T1000 (cell line): ENCODE measurements at regions not wholly inside any gene's neighbourhood (a gene's known extent, or its start where the extent isn't known, plus 50 kb on each side); places are given as distances from the start of the nearest gene placed in this dataset.
A peak's percentile ranks its signal among the peaks of the same experiment; 100 is the strongest.

ENCODE experiments used
- DNase-seq: peaks from one replicate; lab custom pipeline; 2025; ENCODE audit warnings: mixed read lengths; lab: John Stamatoyannopoulos, UW

DNA sequence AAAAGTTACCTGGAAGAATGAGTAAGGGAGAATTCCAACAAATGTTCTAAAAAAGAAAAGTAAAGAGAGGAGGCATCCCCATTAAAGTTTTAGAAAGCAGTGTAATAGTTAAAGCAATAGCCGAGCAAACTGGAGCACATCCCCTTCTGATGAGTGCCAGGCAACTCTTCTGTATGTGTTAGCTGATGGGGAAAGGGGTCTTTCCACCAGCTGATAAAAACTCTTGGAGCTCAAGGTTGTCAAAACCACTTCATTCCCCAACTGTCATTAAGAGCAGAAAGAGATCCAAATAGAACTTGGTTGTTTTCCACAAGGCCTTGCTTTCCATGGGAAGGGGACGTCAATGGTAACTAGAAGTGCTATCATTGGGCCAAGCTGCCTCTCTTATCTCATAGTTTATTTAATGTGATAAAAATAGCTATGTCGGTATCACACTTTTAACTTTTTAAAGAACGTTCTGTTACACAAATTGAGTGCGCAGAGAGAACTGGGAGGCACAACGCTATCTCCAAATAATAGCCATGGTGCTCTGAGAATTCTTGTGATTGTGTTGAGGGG, 116.9 kb downstream of the POLR2M start:
- no peak for DNase-seq

DNA sequence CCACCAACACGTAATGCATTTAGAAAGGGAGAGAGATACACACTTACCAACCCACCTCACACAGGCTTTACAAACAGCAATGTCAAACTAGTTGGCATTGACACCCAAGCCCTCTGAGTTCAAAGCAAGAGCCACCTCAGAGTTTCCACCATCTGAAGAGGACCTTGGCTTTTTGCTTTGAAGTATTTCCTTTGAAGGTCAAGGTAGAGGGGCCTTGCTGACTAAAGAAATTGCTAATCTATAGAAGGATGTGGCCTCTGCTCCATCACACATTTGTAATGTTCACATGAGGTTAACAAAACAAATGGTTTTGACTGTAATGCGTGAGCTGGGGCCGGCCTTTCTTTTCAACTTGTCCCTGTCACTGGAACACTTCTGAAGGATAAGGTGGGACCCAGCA, 117.7 kb downstream of the POLR2M start:
- DNase-seq: no peak

DNA sequence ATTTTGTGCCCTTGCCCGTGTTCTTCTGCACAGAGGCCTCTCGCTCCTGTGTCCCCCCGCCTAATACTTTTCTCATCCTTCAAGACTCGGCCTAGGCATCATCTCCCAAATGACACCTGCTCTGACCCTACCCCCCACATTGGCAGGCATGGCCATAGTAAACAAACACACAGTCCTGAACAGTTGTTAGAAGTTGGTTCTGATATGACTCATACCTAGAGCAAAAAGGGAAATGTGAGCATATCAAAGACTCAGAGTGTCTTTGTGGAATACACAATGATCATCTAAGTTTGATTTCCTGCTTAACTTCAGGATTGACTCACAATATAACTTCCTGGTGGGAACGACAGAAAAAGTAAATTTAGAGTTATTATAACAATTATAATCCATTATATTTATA, 120.5 kb downstream of the POLR2M start:
- DNase-seq: no peak

DNA sequence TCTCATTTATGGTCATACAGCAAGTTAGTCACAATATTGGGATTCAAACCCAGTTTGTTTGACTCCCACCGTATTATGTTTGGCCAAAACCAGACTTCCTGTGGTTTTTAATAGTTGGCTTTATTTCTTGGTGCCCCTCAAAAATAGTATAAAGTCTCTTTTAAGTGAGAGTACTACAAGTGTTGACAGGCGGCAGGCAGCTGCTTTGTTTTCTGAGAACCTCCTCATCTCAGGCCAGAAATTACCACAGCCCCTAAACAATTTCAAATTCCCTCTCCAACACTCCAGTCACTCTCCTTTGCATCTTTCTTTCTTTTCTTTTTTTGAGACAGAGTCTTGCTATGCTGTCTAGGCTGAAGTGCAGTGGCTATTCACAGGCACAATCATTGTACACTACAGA, 121.5 kb downstream of the POLR2M start:
- DNase-seq: no peak

DNA sequence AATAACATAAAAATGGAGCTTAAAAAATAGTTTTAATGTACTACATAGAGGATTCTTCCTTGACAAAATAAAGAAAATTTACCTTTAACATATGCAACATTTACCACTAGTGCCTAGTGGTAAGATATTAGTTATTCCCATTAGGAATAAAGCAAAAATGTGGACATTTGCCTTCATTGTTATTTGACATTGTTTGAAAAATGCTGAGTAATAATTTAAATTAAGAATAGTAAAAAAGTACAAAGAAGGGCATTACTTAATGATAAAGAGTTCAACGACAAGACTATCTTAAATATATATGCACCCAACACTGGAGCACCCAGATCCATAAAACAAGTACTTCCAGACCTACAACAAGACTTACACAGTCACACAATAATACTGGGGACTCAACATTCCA, 125.7 kb downstream of the POLR2M start:
- DNase-seq: no peak

DNA sequence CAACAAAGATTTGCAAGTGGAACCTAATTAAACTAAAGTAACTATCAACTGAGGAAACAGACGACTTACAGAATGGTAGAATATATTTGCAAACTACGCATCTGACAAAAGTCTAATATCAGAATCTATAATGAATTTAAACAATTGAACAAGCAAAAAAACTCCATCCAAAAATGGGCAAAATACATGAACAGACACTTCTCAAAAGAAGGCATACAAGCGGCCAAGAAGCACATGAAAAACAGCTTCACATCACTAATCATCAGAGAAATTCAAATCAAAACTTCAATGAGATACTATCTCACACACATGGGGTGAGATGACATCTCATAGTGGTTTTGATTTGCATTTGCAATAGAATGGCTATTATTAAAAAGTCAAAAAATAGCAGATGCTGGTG, 128.6 kb downstream of the POLR2M start:
- DNase-seq: no peak

DNA sequence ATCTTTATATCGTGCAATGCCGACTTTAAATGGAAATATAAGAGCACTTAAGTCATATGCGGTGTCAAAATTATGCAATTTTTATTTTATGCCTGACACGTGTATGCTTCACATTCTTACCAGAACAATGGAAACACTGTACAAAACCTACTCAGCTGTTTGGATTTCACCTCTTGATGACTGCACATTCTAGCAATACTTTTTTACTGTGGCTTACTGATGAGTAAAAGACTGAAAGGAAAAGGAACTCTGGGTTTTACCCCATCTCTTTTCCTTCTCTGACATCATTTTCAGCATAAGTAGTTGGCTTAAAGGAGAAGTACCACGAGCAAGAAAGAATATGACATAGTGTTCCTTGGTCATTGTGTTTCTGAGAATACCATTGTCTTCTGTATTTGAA, 142.8 kb downstream of the POLR2M start:
- no peak for DNase-seq

DNA sequence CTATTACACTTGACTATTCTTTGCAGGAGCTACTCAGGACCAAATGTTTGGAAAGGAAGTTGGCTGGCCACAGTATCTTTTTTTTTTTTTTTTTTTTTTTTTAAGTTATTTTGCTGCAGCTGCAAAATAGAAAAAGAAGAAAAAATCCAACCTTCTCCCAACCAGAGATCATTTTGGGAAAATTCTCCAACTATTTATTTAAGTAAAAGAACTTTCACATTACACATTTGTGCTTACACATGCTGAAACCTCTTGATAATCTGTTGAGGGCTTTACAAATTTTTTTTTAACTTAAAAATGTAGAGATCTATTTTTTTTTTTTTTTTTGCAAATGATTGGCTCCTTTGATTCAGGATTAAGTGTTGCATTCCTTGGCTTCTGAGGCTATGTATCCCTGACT, 148.0 kb downstream of the POLR2M start:
- no peak for DNase-seq

DNA sequence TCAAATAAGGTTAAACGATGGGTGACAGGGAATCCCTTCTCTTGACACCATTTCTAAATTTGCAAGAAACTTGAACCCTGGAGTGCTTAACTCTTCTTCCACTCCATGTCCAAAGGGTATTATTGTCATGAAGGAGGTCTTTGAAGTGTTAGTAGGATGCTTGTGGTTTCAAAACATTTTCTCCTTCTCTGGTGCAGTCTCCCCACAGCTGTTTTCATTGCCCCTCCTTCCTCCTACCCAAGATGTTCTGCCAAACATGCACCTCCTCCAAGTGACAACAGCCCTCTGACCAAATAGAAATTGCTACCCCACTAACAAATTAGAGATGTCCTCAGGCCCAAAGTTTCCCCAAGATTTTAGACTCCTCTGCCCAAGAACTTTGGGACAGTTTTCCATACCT, 151.4 kb downstream of the POLR2M start:
- no peak for DNase-seq

DNA sequence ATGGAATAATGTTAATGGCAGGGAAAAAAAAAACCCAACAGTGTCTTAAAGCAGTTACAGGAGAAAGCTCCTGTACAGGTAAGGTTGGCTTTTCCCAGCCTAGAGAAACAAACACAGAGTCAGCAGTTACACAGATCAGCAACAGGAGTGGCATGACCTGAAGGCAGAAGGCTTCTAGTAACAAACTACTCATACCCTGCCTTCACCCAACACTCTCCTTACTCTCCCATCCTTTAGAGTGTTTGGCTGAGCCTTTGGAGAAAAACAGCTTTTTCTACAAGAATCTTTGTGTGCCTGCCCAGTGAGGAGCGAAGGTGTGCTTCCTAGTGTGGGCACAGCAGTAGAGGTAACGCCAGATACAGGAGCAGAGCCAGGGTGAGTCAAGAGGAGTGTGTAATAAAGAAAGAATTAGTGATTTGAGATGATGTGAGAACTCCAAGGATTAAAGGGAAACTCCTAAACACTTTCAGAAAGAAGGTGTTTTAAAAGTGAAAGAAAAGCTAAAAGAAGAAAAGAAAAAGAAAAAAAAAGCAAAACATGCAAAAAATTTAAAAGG, 152.7 kb downstream of the POLR2M start:
- no peak for DNase-seq

DNA sequence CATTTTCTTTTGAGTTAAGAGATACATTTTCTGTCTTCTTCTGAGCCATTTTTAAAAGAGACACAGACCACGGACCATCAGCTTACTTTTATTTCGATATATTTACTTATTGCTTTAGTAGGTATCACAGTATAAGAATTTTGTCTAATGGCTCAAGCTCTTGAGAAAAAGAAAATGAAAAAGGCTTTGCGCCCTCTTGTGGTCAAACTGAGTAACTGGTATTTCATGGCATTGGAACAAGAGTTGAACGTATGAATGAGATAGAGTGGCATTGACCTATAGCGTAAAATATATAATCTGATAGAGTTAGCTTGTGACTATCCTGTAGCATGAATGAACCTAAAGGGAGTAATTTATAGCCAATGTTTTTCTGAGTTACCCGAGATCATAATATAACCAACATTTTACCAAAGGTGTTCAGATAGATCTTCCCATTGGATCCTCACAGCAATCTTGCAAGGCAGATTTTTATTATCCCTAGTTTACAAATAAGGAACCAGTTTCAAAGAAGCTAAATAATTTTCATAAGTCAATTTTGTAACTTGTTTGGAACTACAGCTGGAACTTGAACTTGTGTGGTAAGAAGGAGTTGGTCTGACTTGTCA, 154.6 kb downstream of the POLR2M start:
- no peak for DNase-seq

DNA sequence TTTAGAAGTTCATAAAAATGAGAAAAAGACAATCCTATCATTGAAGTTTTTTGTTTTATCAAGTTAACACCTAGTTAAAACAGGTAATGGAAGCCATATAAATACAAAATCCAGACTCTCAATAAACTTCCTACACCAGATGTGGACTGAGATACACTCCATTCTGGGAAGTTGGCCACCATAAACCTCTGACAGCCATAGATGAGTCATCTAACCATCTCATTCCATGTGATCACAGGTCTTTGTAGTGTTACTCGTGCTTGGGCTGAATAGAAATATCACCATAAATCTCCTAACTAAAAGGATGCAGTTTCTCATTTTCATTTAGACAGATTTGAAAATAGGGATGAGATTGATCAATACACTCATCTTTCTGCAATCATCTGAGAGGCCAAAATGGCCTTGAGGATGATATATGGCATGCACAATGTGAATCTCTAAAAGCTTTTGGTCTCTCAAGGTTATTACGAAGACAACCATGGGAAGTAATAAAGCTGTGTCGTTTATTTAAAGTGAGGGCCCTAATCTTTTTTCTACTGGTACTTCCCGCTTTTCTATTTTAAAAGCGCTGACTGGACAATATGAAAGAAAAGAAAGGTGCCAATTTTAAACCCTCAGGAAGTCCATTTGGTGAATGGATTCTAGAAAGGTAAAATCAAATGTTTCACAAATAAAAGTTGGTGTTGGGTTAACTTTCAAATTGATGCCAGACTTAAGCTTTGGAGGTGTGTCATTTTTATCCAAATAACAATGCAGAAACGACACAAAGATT, 155.5 kb downstream of the POLR2M start:
- DNase-seq: no peak

DNA sequence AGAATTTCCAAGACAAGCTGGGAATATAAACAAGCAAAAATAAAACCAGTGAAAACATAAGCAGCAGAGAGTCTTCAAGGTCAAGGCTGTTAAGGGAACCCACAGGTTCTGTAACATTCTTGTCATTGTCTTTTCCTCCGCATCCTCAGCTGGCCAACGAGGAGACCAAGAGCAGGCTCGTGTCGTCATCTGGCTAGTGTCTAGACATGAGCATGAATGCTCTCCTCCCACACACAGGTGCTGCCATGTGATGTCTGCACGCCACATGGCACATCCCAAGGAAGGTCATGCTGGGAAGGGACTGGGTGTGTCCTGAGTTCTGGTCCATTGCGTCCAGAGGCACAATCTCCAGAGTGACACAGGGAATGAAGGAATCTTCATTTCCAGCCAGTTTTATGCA, 156.2 kb downstream of the POLR2M start:
- DNase-seq: no peak

DNA sequence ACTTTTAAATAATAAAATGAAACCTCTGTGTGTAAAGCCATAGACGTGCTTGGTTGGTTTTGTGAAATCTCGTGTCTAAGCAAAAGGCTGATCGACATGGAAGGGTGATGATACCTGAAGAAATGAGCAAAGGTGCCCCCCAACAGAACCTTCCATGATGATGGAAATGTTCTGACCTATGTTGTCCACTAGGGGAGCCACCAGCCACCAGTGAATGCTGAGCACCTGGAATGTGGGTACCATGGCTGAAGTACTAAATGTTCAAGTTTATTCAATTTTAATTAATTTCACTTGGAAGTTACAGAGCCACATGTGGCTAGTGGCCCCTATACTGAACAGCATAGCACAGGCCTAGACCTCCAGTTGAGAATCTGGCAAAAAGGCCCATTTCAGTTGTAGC, 158.8 kb downstream of the POLR2M start:
- no peak for DNase-seq

DNA sequence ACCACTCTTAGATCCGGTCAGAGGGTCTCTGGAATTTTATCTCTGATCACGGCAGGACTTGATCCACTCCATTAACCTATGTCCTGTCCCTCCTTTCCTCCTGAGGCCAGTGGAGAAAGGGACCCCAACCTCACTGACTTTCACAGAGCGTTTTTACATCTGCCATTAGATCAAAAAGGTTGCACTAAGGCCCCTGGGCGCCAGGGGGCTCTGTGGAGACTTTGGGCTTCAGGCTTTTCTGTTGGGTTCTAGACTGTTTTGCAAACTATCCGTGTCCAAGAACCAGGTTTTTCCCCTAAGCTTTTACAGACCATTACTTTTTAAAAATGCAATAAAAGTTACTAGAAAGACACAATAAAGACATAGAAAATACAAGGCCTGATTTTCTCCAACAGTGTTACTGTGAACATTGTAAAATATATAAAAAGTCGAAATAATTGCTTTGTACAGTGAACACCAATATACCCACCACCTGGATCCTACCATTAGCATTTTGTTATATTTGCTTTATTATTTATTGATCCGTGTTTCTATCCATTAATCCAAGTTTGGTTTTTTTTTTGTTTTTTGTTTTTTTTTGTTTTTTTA, 159.7 kb downstream of the POLR2M start:
- DNase-seq: no peak

DNA sequence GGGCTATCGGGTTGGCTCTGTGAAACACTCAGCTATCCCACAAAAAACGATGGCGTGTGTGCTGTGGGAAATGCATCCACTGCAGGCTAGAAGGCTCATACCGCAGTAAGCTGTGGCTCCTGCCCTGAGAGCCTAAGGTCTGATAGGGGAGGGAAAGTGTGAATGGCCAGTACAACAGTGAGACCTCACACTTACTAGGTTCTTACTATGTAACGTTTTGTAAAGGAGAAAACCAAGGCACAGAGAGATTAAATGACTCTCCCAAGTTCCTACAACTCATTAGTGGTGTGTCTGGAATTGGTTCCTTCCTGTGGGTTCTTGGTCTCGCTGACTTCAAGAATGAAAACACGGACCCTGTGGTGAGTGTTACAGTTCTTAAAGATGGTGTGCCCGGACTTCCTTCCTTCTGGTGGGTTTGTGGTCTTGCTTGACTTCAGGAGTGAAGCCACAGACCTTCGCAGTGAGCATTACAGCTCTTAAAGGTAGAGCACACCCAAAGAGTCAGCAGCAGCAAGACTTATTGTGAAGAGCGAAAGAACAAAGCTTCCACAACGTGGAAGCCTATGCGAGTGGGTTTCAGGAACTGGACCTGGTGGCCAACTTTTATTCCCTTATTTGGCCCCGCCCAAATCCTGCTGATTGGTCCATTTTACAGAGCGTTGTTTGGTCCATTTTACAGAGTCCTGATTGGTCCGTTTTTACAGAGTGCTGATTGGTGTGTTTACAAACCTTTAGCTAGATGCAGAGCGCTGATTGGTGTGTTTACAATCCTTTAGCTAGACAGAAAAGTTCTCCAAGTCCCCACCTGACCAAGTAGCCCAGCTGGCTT, 161.7 kb downstream of the POLR2M start:
- no peak for DNase-seq

DNA sequence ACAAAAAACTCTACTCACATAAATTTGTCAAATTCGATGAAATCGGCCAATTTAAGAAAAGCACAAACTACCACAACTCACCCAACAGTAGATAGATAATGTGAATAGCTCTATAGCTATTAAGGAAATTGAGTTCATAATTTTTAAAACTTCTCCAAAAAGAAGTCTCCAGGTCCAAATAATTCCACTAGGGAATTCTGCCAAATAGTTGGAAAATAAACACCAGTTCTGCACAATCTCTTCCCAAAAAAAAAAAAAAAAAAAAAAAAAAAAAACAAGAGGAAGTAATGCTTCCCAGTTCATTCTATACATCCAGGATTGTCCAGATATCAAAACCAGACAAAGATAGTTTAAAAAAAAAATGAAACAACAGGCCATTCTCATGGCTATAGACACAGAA, 164.2 kb downstream of the POLR2M start:
- no peak for DNase-seq

DNA sequence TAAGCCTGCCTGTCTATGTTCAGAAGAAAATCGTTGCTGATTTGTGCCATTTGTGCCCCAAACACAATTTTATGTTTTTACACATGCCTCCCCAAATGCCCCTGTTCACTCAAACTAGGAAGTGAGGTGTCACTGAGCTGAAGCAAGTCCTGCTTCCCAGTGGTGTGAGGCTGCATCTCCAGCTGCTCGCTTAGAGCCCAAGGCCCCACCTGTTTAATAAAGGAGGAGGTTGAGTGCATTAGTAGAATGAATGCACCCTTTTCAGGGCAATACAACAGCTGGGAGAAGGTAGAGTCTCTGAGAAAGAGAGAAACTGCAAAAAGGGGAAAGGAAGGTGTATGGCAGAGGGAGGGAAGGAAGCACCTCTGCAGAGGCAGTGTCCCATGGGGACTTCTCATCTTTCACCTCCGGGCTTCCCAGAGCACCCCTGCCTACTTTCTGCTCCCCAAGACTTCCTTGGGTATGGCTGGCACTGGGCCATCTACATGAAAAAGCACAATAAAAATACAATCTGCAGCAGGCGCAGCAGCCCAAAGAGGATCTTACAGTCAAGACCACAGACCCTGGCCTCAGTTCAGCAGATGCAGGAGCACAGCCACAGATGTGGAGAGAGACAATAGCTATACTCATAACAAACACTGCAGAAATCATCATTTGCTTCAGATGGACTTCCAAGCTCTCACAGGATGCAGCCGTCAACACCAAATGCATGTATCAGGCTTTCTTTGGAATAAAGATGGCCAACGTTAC, 165.9 kb downstream of the POLR2M start:
- no peak for DNase-seq

DNA sequence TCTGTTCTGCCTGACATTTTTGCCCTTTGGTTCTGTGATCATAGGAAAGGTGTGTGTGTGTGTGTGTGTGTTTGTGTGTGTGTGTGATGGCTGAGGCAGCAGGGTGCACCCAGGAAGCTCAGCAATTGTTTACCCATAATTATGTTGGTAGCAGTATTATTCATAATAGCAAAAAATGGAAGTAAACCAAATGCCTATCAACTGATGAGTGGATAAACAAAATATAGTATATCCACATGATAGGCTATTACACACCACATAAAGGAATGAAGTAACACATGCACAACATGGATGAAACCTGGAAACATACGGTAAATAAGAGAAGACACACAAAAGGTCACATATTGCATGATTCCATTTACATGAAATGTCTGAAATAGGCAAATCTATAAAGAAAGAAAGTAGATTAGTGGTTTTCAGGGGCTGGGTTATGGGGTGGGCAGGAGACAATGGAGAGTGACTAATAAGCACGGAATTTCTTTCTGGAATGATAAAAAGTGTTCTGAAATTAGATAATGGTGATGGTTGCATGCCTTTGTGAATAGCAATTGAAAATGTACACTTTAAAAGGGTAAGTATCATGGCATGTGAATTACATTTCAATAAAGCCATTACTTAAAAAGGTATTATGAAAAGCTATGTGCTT, 167.2 kb downstream of the POLR2M start:
- DNase-seq: peak; percentile 13

DNA sequence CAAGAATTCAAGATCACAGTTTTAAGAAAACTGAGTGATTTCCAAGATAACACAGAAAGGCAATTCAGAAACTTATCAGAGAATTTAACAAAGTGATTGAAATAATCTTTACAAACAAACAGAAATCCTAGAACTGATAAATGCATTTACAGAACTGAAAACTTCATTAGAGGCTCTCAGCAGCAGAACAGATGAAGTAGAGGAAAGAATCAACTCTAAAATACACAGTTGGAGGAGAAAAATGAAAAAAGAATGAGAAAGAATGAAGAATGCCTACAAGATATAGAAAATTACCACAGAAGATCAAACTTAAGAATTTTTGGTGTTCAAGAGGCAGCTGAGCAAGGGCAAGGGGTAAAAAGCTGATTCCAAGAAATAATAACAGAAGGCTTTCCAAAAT, 168.8 kb downstream of the POLR2M start:
- no peak for DNase-seq

DNA sequence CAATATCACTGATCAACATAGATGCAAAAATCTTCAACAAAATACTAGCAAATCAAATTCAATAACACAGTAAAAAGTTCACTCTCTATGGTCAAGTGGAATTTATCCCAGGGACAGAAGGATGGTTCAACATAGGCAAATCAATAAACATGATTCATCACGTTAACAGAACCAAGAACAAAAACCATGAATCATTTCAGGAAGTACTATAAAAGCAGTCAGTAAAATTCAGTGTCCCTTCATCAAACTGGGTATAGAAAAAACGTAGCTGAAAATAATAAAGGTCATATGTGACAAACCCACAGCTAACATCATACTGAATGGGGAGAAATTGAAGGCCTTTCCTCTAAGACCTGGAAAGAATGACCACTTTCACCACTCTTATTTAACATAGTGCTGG, 172.1 kb downstream of the POLR2M start:
- no peak for DNase-seq
